GM23338 (cell line): ENCODE measurements at regions not wholly inside any gene's neighbourhood (a gene's known extent, or its start where the extent isn't known, plus 50 kb on each side); places are given as distances from the start of the nearest gene placed in this dataset.

Experiments
- ATAC-seq: fragments of 200-7000 bp; cut with Tn5 transposase; 3 replicates; pipeline ENCODE4 v1.9.1; 2020
- DNase-seq: peaks from one replicate; pipeline ENCODE4 v3.0.0-alpha.2; 2015; ENCODE audit warnings: low spot score
- H2AFZ ChIP-seq: fragments of 200-600 bp; sonication (generic); 2 replicates; pipeline ENCODE4 v1.8.0; 2016; ENCODE audit warnings: antibody characterized with exemption, mild to moderate bottlenecking, moderate library complexity
- H3F3A ChIP-seq: fragments of 200-600 bp; sonication (generic); replicated peaks from 2 replicates; pipeline ENCODE4 v1.8.0; 2017; ENCODE audit warnings: antibody characterized with exemption, mixed run types, low read depth
- H3K27ac ChIP-seq: fragments of 200-600 bp; sonication (generic); 2 replicates; pipeline ENCODE4 v1.6.1; 2016; ENCODE audit warnings: low read depth
- H3K27me3 ChIP-seq: fragments of 200-600 bp; sonication (generic); 2 replicates; pipeline ENCODE4 v1.8.0; 2016; ENCODE audit warnings: mild to moderate bottlenecking, mixed run types, moderate library complexity; ENCODE audit not compliant: insufficient read depth
- H3K36me3 ChIP-seq: fragments of 200-600 bp; sonication (generic); 2 replicates; pipeline ENCODE4 v1.8.0; 2016; ENCODE audit warnings: mild to moderate bottlenecking; ENCODE audit not compliant: insufficient read depth
- H3K4me1 ChIP-seq: fragments of 200-600 bp; sonication (generic); 2 replicates; pipeline ENCODE4 v1.8.0; 2016; ENCODE audit warnings: mild to moderate bottlenecking, moderate library complexity; ENCODE audit not compliant: insufficient read depth
- H3K4me2 ChIP-seq: fragments of 200-600 bp; sonication (generic); 2 replicates; pipeline ENCODE4 v1.7.1; 2017; ENCODE audit warnings: mixed run types
- H3K4me3 ChIP-seq: fragments of 200-600 bp; sonication (generic); 2 replicates; pipeline ENCODE4 v1.6.1; 2016; ENCODE audit warnings: mixed run types
- H3K79me2 ChIP-seq: fragments of 200-600 bp; sonication (generic); replicated peaks from 2 replicates; pipeline ENCODE4 v1.8.0; 2017; ENCODE audit warnings: mild to moderate bottlenecking; ENCODE audit not compliant: insufficient read depth
- H3K9me2 ChIP-seq: fragments of 200-600 bp; sonication (generic); 2 replicates; pipeline ENCODE4 v1.8.0; 2017; ENCODE audit not compliant: insufficient read depth
- H4K20me1 ChIP-seq: fragments of 200-600 bp; sonication (generic); replicated peaks from 2 replicates; pipeline ENCODE4 v1.8.0; 2017; ENCODE audit warnings: mild to moderate bottlenecking; ENCODE audit not compliant: insufficient read depth
- H3K27ac Mint-ChIP-seq: 2 replicates; pipeline ENCODE4 v1.8.0; 2020; ENCODE audit warnings: inconsistent platforms, mild to moderate bottlenecking, moderate library complexity, mixed read lengths
- H3K27me3 Mint-ChIP-seq: 3 replicates; pipeline ENCODE4 v1.8.0; 2022; ENCODE audit warnings: low read depth, mild to moderate bottlenecking, moderate library complexity, mixed read lengths, inconsistent platforms; ENCODE audit not compliant: insufficient read depth, poor library complexity
- H3K36me3 Mint-ChIP-seq: 3 replicates; pipeline ENCODE4 v1.8.0; 2021; ENCODE audit warnings: low read depth, mild to moderate bottlenecking, inconsistent platforms, moderate library complexity, mixed read lengths
- H3K4me1 Mint-ChIP-seq: 3 replicates; pipeline ENCODE4 v1.8.0; 2020; ENCODE audit warnings: mild to moderate bottlenecking, inconsistent platforms, mixed read lengths
- H3K4me3 Mint-ChIP-seq: 3 replicates; pipeline ENCODE4 v1.8.0; 2021; ENCODE audit warnings: moderate library complexity, mild to moderate bottlenecking, inconsistent platforms, mixed read lengths
- H3K9me3 Mint-ChIP-seq: 3 replicates; pipeline ENCODE4 v1.8.0; 2020; ENCODE audit warnings: moderate library complexity, mild to moderate bottlenecking, inconsistent platforms, mixed read lengths
- CTCF ChIP-seq, 2 experiments: fragments of 200-600 bp in 1 of 2; sonication (generic) in 1 of 2; conservative IDR thresholded peaks; 2 replicates each; pipeline versions ENCODE4 v1.5.1 to v1.6.1; 2016 to 2017; ENCODE audit warnings: antibody characterized with exemption in 2 of 2, low read depth in 2 of 2, mild to moderate bottlenecking in 2 of 2, moderate library complexity in 1 of 2
- ETS1 ChIP-seq: IDR thresholded peaks from 2 replicates; pipeline ENCODE4 v1.6.1; 2016; ENCODE audit warnings: antibody characterized with exemption
- POLR2AphosphoS5 ChIP-seq: IDR thresholded peaks from 2 replicates; pipeline ENCODE4 v1.6.1; 2016; ENCODE audit warnings: antibody characterized with exemption, low read depth
- ZNF462 ChIP-seq: fragments of 250-450 bp; sonication (Bioruptor Pico); IDR thresholded peaks from 2 replicates; pipeline ENCODE4 v1.5.0; 2020; ENCODE audit warnings: mild to moderate bottlenecking, moderate library complexity

- TF ChIP-seq CTCF (conservative IDR thresholded peaks at IDR 0.05; ENCODE audit: low read depth in 2 of 2) (no peak), POLR2AphosphoS5 (no peak), ETS1 (no peak), ZNF462 (no peak)
- H3K4me1 ChIP-seq = no peaks in the 10 kb centered on the region
- Mint-ChIP-seq H3K4me3 (no peak overlapping the region), H3K36me3 (no peaks in the 10 kb centered on the region), H3K4me1 (no peaks in the 10 kb centered on the region), H3K9me3 (no peaks in the 10 kb centered on the region; the same call in 2 of the 3 replicates), H3K27me3 (peaks cover 2% of the 10 kb centered on the region), H3K27ac (no peak overlapping the region)
- peaks cover 4% of the 10 kb centered on the region; the same call in 1 of the 2 replicates for H3K9me2 ChIP-seq
- H4K20me1 ChIP-seq = no peaks in the 10 kb centered on the region
- no peak overlapping the region for H3K4me3 ChIP-seq
- H3K79me2 ChIP-seq = no peaks in the 10 kb centered on the region
- H3K27ac ChIP-seq = no peak overlapping the region
- no peak overlapping the region for H3K4me2 ChIP-seq
- H2AFZ ChIP-seq = no peak overlapping the region
- DNase-seq (no peak), ATAC-seq (no peak)
- no peaks in the 10 kb centered on the region for H3F3A ChIP-seq
- no peaks in the 10 kb centered on the region for H3K27me3 ChIP-seq
- no peaks in the 10 kb centered on the region for H3K36me3 ChIP-seq
These were observed 467.7 kb upstream of the KLF6 start for GRCh38 chr10:4252701-4253100.
